Osteoblast (primary cell): ENCODE measurements at regions not wholly inside any gene's neighbourhood (a gene's known extent, or its start where the extent isn't known, plus 50 kb on each side); places are given as distances from the start of the nearest gene placed in this dataset.

ENCODE experiments used
- DNase-seq: peaks from one replicate; pipeline ENCODE4 v3.0.0; 2011; ENCODE audit warnings: low spot score, mixed read lengths; ENCODE audit not compliant: insufficient read length; ENCODE audit errors: missing footprints
- H2AFZ ChIP-seq: 2 replicates; pipeline ENCODE4 v1.6.0; 2011; ENCODE audit warnings: mild to moderate bottlenecking, low read length
- H3K27ac ChIP-seq: 2 replicates; pipeline ENCODE4 v1.5.1; 2011; ENCODE audit warnings: mild to moderate bottlenecking, low read depth, low read length, moderate library complexity
- H3K27me3 ChIP-seq: 2 replicates; pipeline ENCODE4 v1.6.0; 2012; ENCODE audit warnings: mild to moderate bottlenecking, control low read depth, inconsistent platforms, low read length, moderate library complexity; ENCODE audit not compliant: insufficient read depth
- H3K36me3 ChIP-seq: 2 replicates; pipeline ENCODE4 v1.5.1; 2011; ENCODE audit warnings: mild to moderate bottlenecking, low read length, control low read depth, moderate library complexity; ENCODE audit not compliant: insufficient read depth
- H3K4me1 ChIP-seq: 2 replicates; pipeline ENCODE4 v1.5.1; 2011; ENCODE audit warnings: mild to moderate bottlenecking, low read length, control low read depth, moderate library complexity; ENCODE audit not compliant: insufficient read depth
- H3K4me2 ChIP-seq: 2 replicates; pipeline ENCODE4 v1.6.0; 2011; ENCODE audit warnings: mild to moderate bottlenecking, low read length; ENCODE audit not compliant: insufficient read depth
- H3K4me3 ChIP-seq: fragments of 200-600 bp; sonication (generic); 3 replicates; pipeline ENCODE4 v1.5.1; 2012; ENCODE audit warnings: mild to moderate bottlenecking, low read length, inconsistent platforms; ENCODE audit not compliant: insufficient read depth
- H3K79me2 ChIP-seq: 2 replicates; pipeline ENCODE4 v1.6.0; 2012; ENCODE audit warnings: mild to moderate bottlenecking, low read length, control low read depth, inconsistent platforms; ENCODE audit not compliant: insufficient read depth
- H3K9me3 ChIP-seq: 2 replicates; pipeline ENCODE4 v1.5.1; 2011; ENCODE audit warnings: low read depth, low read length, control low read depth
- H4K20me1 ChIP-seq: 2 replicates; pipeline ENCODE4 v1.6.0; 2012; ENCODE audit warnings: mild to moderate bottlenecking, low read length, control low read depth; ENCODE audit not compliant: insufficient read depth
- TF ChIP-seq, protein P1 (sequence below): IDR thresholded peaks from 2 replicates; pipeline ENCODE4 v1.5.1; 2011; ENCODE audit warnings: mild to moderate bottlenecking, low read depth, low read length, moderate library complexity; ENCODE audit errors: extremely low read depth

DNA sequence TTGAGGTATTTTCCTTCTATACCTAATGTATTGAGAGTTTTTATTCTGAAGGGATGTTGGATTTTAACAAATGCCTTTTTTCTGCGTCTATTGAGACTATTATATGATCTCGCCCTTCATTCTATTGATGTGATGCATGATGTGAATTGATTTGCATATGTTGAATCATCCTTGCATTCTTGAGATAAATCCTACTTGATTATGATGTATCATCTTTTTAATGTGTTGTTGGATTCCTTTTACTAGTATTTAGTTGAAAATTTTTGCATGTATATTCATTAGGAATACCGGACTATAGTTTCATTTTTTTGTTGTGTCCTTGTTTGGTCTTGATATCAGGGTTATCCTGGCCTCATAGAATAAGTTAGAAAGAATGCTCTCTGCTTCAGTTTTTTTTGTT lies 169.7 kb downstream of the NPR3 start:
- Histone ChIP-seq H3K27ac (peak overlapping the region; percentile 17), H2AFZ (no peak overlapping the region), H3K27me3 (no peaks in the 10 kb centered on the region), H4K20me1 (no peaks in the 10 kb centered on the region), H3K36me3 (no peaks in the 10 kb centered on the region), H3K4me3 (no peak overlapping the region), H3K4me1 (peaks cover 8% of the 10 kb centered on the region), H3K9me3 (peaks cover 3% of the 10 kb centered on the region), H3K79me2 (no peaks in the 10 kb centered on the region), H3K4me2 (peak overlapping the region; percentile 3)
- no peak for DNase-seq
- TF ChIP-seq, protein P1, sequence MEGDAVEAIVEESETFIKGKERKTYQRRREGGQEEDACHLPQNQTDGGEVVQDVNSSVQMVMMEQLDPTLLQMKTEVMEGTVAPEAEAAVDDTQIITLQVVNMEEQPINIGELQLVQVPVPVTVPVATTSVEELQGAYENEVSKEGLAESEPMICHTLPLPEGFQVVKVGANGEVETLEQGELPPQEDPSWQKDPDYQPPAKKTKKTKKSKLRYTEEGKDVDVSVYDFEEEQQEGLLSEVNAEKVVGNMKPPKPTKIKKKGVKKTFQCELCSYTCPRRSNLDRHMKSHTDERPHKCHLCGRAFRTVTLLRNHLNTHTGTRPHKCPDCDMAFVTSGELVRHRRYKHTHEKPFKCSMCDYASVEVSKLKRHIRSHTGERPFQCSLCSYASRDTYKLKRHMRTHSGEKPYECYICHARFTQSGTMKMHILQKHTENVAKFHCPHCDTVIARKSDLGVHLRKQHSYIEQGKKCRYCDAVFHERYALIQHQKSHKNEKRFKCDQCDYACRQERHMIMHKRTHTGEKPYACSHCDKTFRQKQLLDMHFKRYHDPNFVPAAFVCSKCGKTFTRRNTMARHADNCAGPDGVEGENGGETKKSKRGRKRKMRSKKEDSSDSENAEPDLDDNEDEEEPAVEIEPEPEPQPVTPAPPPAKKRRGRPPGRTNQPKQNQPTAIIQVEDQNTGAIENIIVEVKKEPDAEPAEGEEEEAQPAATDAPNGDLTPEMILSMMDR, result no peak

DNA sequence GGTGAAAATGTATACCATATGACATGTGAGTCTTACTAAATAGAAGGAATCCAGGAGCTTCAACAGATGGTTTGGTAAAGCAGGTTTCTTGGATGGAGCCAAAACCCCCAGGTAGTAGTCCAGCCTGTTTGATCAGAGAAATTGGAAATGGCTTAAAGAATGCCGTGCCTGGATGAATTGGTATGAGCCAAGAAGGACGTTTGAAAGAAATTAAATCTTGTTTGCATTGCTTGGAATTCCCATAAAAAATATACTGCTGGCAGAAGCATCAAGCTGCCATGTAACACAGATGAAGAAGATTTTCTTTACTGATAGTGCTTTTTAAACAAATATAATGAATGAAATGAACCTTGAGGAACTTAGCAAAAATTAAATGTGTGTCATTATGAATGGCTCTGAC lies 176.3 kb downstream of the NPR3 start:
- Histone ChIP-seq H3K4me1 (no peaks in the 10 kb centered on the region), H4K20me1 (no peaks in the 10 kb centered on the region), H3K36me3 (no peaks in the 10 kb centered on the region), H3K27me3 (no peaks in the 10 kb centered on the region), H3K9me3 (peaks cover 3% of the 10 kb centered on the region), H3K4me3 (no peak overlapping the region), H3K4me2 (no peak overlapping the region), H2AFZ (no peak overlapping the region), H3K27ac (no peak overlapping the region), H3K79me2 (no peaks in the 10 kb centered on the region)
- no peak for DNase-seq
- TF ChIP-seq, protein P1, result no peak

DNA sequence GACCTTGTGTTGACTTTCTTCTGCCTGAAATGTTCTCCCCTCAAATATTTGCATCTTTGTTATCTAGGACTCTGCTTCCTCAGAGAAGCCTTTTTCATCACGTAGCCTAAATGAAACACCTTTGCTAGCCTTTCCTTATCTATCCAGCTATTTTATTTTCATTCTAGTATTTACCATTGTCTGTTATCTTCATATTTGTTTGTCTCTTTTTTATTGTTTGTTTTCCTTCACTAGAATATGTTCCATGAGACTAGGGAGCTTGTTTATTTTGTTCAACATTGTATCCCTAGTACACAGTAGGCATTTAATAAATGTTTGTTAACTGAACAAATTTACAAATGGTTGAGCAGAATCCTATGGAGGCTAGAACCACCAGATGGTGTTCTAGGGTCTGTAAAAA lies 178.0 kb downstream of the NPR3 start:
- no peak for DNase-seq
- TF ChIP-seq, protein P1, result no peak
- no peaks in the 10 kb centered on the region for H3K79me2 ChIP-seq
- no peaks in the 10 kb centered on the region for H3K27me3 ChIP-seq
- peaks cover 1% of the 10 kb centered on the region for H3K9me3 ChIP-seq
- no peak overlapping the region for H3K4me3 ChIP-seq
- H4K20me1 ChIP-seq, result no peaks in the 10 kb centered on the region
- H2AFZ ChIP-seq, result no peak overlapping the region
- no peak overlapping the region for H3K27ac ChIP-seq
- H3K4me1 ChIP-seq, result no peaks in the 10 kb centered on the region
- H3K36me3 ChIP-seq, result no peaks in the 10 kb centered on the region
- no peak overlapping the region for H3K4me2 ChIP-seq

DNA sequence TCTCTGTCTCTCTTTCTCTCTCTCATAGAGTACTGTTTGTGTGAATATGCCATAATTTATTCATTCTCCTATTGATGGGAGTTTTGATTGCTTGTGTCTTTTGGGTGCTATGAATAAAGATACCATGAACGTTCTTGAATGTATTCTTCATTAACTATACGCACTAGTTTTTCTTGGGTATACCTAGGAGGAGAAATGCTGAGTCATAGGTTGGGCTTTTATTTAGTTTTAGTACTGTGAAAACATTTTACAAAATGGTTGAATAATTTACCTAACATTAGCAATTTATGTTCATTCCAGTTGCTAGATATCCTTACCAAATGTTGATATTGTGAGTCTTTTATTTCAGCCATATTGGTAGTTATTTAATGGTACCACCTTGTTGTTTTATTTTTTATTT lies 192.5 kb downstream of the NPR3 start:
- Histone ChIP-seq H3K27me3 (no peaks in the 10 kb centered on the region), H3K4me2 (no peak overlapping the region), H3K4me3 (no peak overlapping the region), H3K4me1 (no peaks in the 10 kb centered on the region), H3K27ac (no peak overlapping the region), H2AFZ (no peak overlapping the region), H4K20me1 (no peaks in the 10 kb centered on the region), H3K79me2 (no peaks in the 10 kb centered on the region), H3K36me3 (no peaks in the 10 kb centered on the region), H3K9me3 (no peaks in the 10 kb centered on the region)
- TF ChIP-seq, protein P1, result no peak
- no peak for DNase-seq
